H1 (cell line): ENCODE measurements at regions not wholly inside any gene's neighbourhood (a gene's known extent, or its start where the extent isn't known, plus 50 kb on each side); places are given as distances from the start of the nearest gene placed in this dataset.

Experiments used
- CEBPB ChIP-seq: IDR thresholded peaks from 2 replicates; pipeline ENCODE4 v1.6.1; 2012; ENCODE audit warnings: low read depth, low read length
- PHF8 ChIP-seq: fragments of 200-600 bp; sonication (generic); conservative IDR thresholded peaks from 2 replicates; pipeline ENCODE4 v1.7.1; 2012; ENCODE audit warnings: low read depth, mild to moderate bottlenecking, inconsistent platforms, low read length, moderate library complexity
- TF ChIP-seq, protein P1 (sequence below): fragments of 300-600 bp; sonication (generic); IDR thresholded peaks from 2 replicates; pipeline ENCODE4 v1.7.1; 2012; ENCODE audit warnings: low read length, moderate library complexity, mild to moderate bottlenecking, inconsistent platforms; ENCODE audit not compliant: insufficient replicate concordance

DNA sequence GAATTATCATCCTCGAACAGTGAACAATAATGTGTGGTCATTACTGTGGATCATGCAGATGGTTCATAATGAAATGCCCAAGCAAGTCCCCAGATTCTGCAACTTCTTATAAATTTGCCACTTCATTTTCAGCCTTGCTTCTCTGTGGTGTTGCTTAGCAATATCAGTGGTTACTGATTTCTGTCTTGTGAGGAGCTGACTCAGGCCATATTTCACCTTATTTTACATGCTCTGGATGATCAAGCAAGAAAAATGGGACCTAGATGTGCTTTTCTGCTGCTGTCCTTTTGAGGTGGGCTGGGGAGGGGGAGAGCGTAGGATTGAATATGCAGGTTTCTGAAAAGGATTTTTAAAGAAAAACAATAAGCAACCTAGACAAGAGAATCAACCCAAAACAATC, 188.3 kb downstream of the SLC24A2 start (continued):
- TF ChIP-seq, protein P1, sequence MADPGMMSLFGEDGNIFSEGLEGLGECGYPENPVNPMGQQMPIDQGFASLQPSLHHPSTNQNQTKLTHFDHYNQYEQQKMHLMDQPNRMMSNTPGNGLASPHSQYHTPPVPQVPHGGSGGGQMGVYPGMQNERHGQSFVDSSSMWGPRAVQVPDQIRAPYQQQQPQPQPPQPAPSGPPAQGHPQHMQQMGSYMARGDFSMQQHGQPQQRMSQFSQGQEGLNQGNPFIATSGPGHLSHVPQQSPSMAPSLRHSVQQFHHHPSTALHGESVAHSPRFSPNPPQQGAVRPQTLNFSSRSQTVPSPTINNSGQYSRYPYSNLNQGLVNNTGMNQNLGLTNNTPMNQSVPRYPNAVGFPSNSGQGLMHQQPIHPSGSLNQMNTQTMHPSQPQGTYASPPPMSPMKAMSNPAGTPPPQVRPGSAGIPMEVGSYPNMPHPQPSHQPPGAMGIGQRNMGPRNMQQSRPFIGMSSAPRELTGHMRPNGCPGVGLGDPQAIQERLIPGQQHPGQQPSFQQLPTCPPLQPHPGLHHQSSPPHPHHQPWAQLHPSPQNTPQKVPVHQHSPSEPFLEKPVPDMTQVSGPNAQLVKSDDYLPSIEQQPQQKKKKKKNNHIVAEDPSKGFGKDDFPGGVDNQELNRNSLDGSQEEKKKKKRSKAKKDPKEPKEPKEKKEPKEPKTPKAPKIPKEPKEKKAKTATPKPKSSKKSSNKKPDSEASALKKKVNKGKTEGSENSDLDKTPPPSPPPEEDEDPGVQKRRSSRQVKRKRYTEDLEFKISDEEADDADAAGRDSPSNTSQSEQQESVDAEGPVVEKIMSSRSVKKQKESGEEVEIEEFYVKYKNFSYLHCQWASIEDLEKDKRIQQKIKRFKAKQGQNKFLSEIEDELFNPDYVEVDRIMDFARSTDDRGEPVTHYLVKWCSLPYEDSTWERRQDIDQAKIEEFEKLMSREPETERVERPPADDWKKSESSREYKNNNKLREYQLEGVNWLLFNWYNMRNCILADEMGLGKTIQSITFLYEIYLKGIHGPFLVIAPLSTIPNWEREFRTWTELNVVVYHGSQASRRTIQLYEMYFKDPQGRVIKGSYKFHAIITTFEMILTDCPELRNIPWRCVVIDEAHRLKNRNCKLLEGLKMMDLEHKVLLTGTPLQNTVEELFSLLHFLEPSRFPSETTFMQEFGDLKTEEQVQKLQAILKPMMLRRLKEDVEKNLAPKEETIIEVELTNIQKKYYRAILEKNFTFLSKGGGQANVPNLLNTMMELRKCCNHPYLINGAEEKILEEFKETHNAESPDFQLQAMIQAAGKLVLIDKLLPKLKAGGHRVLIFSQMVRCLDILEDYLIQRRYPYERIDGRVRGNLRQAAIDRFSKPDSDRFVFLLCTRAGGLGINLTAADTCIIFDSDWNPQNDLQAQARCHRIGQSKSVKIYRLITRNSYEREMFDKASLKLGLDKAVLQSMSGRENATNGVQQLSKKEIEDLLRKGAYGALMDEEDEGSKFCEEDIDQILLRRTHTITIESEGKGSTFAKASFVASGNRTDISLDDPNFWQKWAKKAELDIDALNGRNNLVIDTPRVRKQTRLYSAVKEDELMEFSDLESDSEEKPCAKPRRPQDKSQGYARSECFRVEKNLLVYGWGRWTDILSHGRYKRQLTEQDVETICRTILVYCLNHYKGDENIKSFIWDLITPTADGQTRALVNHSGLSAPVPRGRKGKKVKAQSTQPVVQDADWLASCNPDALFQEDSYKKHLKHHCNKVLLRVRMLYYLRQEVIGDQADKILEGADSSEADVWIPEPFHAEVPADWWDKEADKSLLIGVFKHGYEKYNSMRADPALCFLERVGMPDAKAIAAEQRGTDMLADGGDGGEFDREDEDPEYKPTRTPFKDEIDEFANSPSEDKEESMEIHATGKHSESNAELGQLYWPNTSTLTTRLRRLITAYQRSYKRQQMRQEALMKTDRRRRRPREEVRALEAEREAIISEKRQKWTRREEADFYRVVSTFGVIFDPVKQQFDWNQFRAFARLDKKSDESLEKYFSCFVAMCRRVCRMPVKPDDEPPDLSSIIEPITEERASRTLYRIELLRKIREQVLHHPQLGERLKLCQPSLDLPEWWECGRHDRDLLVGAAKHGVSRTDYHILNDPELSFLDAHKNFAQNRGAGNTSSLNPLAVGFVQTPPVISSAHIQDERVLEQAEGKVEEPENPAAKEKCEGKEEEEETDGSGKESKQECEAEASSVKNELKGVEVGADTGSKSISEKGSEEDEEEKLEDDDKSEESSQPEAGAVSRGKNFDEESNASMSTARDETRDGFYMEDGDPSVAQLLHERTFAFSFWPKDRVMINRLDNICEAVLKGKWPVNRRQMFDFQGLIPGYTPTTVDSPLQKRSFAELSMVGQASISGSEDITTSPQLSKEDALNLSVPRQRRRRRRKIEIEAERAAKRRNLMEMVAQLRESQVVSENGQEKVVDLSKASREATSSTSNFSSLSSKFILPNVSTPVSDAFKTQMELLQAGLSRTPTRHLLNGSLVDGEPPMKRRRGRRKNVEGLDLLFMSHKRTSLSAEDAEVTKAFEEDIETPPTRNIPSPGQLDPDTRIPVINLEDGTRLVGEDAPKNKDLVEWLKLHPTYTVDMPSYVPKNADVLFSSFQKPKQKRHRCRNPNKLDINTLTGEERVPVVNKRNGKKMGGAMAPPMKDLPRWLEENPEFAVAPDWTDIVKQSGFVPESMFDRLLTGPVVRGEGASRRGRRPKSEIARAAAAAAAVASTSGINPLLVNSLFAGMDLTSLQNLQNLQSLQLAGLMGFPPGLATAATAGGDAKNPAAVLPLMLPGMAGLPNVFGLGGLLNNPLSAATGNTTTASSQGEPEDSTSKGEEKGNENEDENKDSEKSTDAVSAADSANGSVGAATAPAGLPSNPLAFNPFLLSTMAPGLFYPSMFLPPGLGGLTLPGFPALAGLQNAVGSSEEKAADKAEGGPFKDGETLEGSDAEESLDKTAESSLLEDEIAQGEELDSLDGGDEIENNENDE = no peak
- TF ChIP-seq CEBPB (no peak), PHF8 (no peak)
